OCI-LY7 (cell line): ENCODE measurements at regions not wholly inside any gene's neighbourhood (a gene's known extent, or its start where the extent isn't known, plus 50 kb on each side); places are given as distances from the start of the nearest gene placed in this dataset.
A peak's percentile ranks its signal among the peaks of the same experiment; 100 is the strongest.
"Not testable (repeated sequence)": the region's sequence is repeated elsewhere in the genome, so short reads cannot be mapped to it uniquely, and the experiment has no call there.

Experiments used
- BruUV-seq: library from RNA; stranded (reverse); fragments of 400-500 nt; replicated peaks from 2 replicates; lab custom pipeline; 2021; lab: Mats Ljungman, UMichigan
- CTCF ChIA-PET: fragments of 300-600 bp; sonication (Branson Sonifier 250); formaldehyde crosslinking; loops from one replicate; lab custom pipeline; 2022; ENCODE audit warnings: antibody characterized with exemption; ENCODE audit not compliant: unreplicated experiment; lab: Charles Lee
- POLR2A ChIA-PET: fragments of 300-600 bp; sonication (Branson Sonifier 250); formaldehyde crosslinking; loops from one replicate; lab custom pipeline; 2022; ENCODE audit warnings: antibody characterized with exemption; lab: Charles Lee
- DNase-seq: peaks from one replicate; pipeline ENCODE4 v3.0.0-alpha.2; 2015; ENCODE audit warnings: low spot score
- H2AFZ ChIP-seq: fragments of 200-600 bp; sonication (generic), shearing (Covaris generic); 2 replicates; pipeline ENCODE4 v1.6.1; 2014; ENCODE audit warnings: mild to moderate bottlenecking, antibody characterized with exemption, low read length, moderate library complexity
- H3K27ac ChIP-seq: fragments of 200-600 bp; sonication (generic); 2 replicates; pipeline ENCODE4 v1.5.1; 2014; ENCODE audit warnings: mixed run types, low read depth, mild to moderate bottlenecking, moderate library complexity, low read length, inconsistent platforms; ENCODE audit not compliant: poor library complexity, severe bottlenecking
- H3K36me3 ChIP-seq: fragments of 200-600 bp; sonication (generic); 2 replicates; pipeline ENCODE4 v1.6.1; 2014; ENCODE audit warnings: mild to moderate bottlenecking, antibody characterized with exemption, low read length, moderate library complexity, mixed read lengths; ENCODE audit not compliant: insufficient read depth
- H3K4me1 ChIP-seq: fragments of 200-600 bp; sonication (generic); 2 replicates; pipeline ENCODE4 v1.5.1; 2014; ENCODE audit warnings: mild to moderate bottlenecking, low read length; ENCODE audit not compliant: insufficient read depth, poor library complexity, severe bottlenecking
- H3K4me2 ChIP-seq: fragments of 200-600 bp; sonication (generic); 2 replicates; pipeline ENCODE4 v1.6.1; 2014; ENCODE audit warnings: mild to moderate bottlenecking, low read length
- H3K4me3 ChIP-seq: fragments of 200-600 bp; sonication (generic); 2 replicates; pipeline ENCODE4 v1.5.1; 2014; ENCODE audit warnings: mild to moderate bottlenecking, low read depth, low read length; ENCODE audit not compliant: poor library complexity, severe bottlenecking
- H3K79me2 ChIP-seq: fragments of 200-600 bp; sonication (generic); 2 replicates; pipeline ENCODE4 v1.6.1; 2016; ENCODE audit warnings: low read depth, mild to moderate bottlenecking, low read length, moderate library complexity, mixed read lengths; ENCODE audit not compliant: insufficient read depth
- H3K9me2 ChIP-seq: fragments of 200-600 bp; sonication (generic); 2 replicates; pipeline ENCODE4 v1.6.1; 2016; ENCODE audit warnings: mild to moderate bottlenecking, low read length, mixed read lengths; ENCODE audit not compliant: insufficient read depth
- H3K9me3 ChIP-seq: fragments of 200-600 bp; sonication (generic); 2 replicates; pipeline ENCODE4 v1.6.1; 2014; ENCODE audit warnings: mild to moderate bottlenecking, mixed run types, low read length, mixed read lengths
- H4K20me1 ChIP-seq: fragments of 200-600 bp; sonication (generic); 2 replicates; pipeline ENCODE4 v1.6.1; 2014; ENCODE audit warnings: mild to moderate bottlenecking, antibody characterized with exemption, low read length, moderate library complexity, mixed read lengths; ENCODE audit not compliant: insufficient read depth
- EZH2phosphoT487 ChIP-seq: fragments of 200-600 bp; sonication (generic); IDR thresholded peaks from 2 replicates; pipeline ENCODE4 v1.6.1; 2018; ENCODE audit warnings: low read depth, borderline replicate concordance, mild to moderate bottlenecking, mixed run types, antibody characterized with exemption, low read length, moderate library complexity, mixed read lengths
- intact Hi-C: fragments of 100-400 bp; cut with micrococcal nuclease; formaldehyde crosslinking; loops from one replicate; pipeline ENCODE4 v1.10.0; 2022; ENCODE audit not compliant: unreplicated experiment
- TF ChIP-seq, protein P1 (sequence below): fragments of 200-600 bp; sonication (generic); conservative IDR thresholded peaks from 2 replicates; pipeline ENCODE4 v1.5.1; 2014; ENCODE audit warnings: mild to moderate bottlenecking, antibody characterized with exemption, low read length, moderate library complexity, mixed read lengths

DNA sequence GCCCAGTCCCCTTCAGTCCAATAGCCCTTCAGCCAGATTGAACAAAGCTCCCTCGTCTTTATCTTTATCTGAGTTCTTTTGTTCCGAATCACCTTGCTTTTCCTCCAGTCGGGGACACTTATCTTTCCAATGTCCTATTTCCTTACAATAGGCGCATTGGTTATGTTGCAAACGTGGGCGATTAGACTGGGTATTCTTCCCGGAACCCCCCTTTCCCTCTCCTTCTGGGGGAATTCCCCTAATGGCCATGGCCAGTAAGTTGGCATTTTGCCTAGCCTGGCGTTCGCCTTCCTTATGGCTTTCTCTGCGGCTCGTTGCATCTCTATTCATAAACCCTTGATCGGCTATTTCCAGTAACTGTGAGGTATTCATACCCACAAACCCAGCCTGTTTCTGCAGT is 82.2 kb upstream of the VEPH1 start:
- H3K36me3 ChIP-seq: no peaks in the 10 kb centered on the region
- ChIA-PET CTCF (no interaction called here), POLR2A (no interaction called here)
- intact Hi-C loops: no loop called here
- TF ChIP-seq, protein P1, sequence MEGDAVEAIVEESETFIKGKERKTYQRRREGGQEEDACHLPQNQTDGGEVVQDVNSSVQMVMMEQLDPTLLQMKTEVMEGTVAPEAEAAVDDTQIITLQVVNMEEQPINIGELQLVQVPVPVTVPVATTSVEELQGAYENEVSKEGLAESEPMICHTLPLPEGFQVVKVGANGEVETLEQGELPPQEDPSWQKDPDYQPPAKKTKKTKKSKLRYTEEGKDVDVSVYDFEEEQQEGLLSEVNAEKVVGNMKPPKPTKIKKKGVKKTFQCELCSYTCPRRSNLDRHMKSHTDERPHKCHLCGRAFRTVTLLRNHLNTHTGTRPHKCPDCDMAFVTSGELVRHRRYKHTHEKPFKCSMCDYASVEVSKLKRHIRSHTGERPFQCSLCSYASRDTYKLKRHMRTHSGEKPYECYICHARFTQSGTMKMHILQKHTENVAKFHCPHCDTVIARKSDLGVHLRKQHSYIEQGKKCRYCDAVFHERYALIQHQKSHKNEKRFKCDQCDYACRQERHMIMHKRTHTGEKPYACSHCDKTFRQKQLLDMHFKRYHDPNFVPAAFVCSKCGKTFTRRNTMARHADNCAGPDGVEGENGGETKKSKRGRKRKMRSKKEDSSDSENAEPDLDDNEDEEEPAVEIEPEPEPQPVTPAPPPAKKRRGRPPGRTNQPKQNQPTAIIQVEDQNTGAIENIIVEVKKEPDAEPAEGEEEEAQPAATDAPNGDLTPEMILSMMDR: no peak
- no peak for TF ChIP-seq EZH2phosphoT487
- H3K4me3 ChIP-seq: no peak overlapping the region
- no peak overlapping the region for H3K27ac ChIP-seq
- no peaks in the 10 kb centered on the region for H3K79me2 ChIP-seq
- no peaks in the 10 kb centered on the region for H4K20me1 ChIP-seq
- no peak for DNase-seq
- no TSS peak for BruUV-seq
- H3K9me3 ChIP-seq: no peaks in the 10 kb centered on the region
- H3K4me1 ChIP-seq: no peaks in the 10 kb centered on the region
- H3K4me2 ChIP-seq: no peak overlapping the region
- no peak overlapping the region for H2AFZ ChIP-seq
- H3K9me2 ChIP-seq: no peaks in the 10 kb centered on the region

DNA sequence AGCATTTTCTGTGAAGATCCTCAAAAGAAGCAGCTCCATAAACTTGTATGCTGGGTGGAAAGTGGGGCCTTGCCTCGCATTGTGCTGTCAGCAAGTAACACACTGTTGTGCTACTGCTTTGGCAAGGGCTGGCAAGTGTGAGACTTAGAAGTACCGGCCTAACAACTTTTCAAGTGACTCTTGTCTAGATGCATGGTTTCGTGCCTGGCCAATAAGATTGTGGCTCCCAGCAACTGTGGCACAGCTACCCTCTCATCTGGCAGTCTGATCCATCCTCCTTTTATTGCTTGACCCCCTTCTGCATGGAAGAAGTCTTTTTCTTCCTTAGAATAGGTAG is 79.4 kb upstream of the VEPH1 start:
- POLR2A ChIA-PET: no interaction called here
- H3K79me2 ChIP-seq: no peaks in the 10 kb centered on the region
- H3K27ac ChIP-seq: no peak overlapping the region
- CTCF ChIA-PET: no interaction called here
- H3K36me3 ChIP-seq: no peaks in the 10 kb centered on the region
- TF ChIP-seq EZH2phosphoT487: no peak
- TF ChIP-seq, protein P1: no peak
- intact Hi-C loops: no loop called here
- H3K4me2 ChIP-seq: no peak overlapping the region
- no peak overlapping the region for H2AFZ ChIP-seq
- no TSS peak for BruUV-seq
- H3K4me1 ChIP-seq: no peaks in the 10 kb centered on the region
- no peaks in the 10 kb centered on the region for H3K9me3 ChIP-seq
- no peak overlapping the region for H3K4me3 ChIP-seq
- no peaks in the 10 kb centered on the region for H3K9me2 ChIP-seq
- no peaks in the 10 kb centered on the region for H4K20me1 ChIP-seq
- DNase-seq: no peak

DNA sequence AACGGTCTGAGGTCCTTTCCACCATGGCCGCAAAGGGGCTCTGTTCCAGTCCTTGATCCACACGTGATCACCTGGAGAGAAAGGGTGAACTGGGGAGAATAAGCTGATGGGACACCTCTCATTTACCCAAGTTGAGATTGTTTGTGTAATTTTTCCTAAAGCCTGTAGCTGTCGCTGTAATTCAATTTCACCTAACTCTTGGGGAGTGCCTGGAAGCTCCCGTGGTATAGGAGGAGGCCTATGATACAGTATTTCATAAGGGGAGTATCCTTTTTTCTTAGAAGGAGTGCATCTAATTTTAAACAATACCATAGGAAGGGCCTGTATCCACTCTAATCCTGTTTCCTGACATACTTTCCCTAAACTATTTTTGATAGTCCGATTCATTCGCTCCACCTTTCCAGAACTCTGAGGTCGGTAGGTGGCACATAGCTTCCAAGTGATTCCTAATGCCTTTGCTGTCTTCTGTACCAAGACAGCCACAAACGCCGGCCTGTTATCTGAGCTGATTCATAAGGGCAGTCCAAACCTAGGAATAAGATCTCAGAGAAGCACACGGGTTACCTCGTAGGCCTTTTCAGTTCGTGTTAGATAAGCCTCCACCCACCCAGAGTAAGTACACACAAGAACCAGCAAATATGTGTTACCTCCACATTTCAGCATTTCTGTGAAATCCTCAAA is 78.9 kb upstream of the VEPH1 start:
- H2AFZ ChIP-seq, intact Hi-C loops, H3K27ac ChIP-seq, H3K9me3 ChIP-seq, H3K4me1 ChIP-seq, DNase-seq, H4K20me1 ChIP-seq, H3K4me2 ChIP-seq, CTCF ChIA-PET, H3K9me2 ChIP-seq, H3K79me2 ChIP-seq, H3K4me3 ChIP-seq, POLR2A ChIA-PET, BruUV-seq, H3K36me3 ChIP-seq: not testable (repeated sequence)
- TF ChIP-seq, protein P1: peak; percentile 22; the same call in 1 of the 2 replicates
